ENCODE measurements at regions not wholly inside any gene's neighbourhood (a gene's known extent, or its start where the extent isn't known, plus 50 kb on each side); places are given as distances from the start of the nearest gene placed in this dataset.
"Not testable (repeated sequence)": the region's sequence is repeated elsewhere in the genome, so short reads cannot be mapped to it uniquely, and the experiment has no call there.

GRCh38 chr5:38782180-38782835, 63.5 kb upstream of the OSMR start:
- no peak for DNase-seq

GRCh38 chr5:38783011-38783561, 62.7 kb upstream of the OSMR start:
- peak in 1 of 58 donors; percentile 40 for DNase-seq

DNA sequence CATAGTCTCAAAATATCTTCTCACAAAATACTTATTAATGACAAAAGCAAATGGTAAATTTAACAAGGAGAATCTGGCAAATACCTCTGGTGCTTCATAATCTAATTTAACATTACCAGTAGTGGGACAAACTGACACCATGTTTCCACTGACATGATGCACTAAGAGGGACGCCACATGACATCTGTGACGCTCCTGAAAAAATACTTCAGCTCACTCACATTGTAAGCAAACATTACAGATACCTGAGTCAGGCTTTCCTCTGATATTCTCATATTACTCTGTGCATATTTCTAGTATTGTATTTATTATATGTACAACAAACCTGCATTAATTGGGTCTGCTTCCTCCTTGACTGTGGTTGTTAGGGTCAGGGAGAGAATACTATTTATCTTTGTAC, 56.7 kb upstream of the OSMR start:
- DNase-seq = no peak

DNA sequence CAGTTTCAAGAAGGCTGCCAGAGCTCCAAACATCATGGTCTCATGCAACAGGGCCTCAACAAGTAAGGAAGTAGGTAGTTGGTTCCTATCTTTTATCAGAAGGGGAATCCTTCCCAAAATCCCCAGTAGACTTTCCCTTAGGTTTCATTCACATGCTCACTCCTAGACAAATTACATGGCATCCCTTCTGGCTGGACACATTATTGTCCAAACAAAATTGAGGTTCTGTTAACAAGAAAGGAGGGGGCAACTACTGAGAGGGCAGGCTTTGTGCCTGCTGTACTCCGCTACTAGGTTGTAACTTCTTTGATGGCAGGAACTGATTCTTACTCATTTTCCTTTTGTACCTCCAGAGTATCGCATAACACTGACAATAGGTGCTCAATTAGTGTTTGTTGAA, 56.0 kb upstream of the OSMR start:
- DNase-seq = no peak

- no peak for DNase-seq
These were observed 55.5 kb upstream of the OSMR start for GRCh38 chr5:38790268-38790667.

- no peak for DNase-seq
These were observed 54.9 kb upstream of the OSMR start for GRCh38 chr5:38790891-38791290.

- DNase-seq = no peak
These were observed 52.7 kb upstream of the OSMR start for GRCh38 chr5:38793099-38793498.

GRCh38 chr5:38794037-38794436, 51.8 kb upstream of the OSMR start:
- not testable (repeated sequence) for DNase-seq

DNA sequence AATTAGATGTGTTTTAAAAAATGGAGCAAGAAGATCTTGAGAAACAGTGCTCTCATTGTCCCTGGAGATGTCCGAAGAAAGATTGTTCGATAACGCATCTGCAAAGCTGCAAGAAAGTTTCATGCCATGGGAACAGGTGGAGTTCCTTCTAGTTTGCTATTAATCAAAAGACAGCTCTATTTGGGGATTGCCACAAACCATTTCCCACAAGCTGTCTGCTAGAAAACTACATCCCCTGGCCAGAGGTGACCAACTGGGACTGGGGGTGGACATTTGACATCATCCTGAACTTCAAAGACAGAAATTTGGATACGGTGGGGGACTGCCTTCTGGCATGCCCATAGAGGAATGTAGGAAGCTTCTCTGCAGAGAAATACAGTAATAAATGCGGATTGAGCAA, 50.8 kb upstream of the OSMR start:
- no peak for DNase-seq

DNA sequence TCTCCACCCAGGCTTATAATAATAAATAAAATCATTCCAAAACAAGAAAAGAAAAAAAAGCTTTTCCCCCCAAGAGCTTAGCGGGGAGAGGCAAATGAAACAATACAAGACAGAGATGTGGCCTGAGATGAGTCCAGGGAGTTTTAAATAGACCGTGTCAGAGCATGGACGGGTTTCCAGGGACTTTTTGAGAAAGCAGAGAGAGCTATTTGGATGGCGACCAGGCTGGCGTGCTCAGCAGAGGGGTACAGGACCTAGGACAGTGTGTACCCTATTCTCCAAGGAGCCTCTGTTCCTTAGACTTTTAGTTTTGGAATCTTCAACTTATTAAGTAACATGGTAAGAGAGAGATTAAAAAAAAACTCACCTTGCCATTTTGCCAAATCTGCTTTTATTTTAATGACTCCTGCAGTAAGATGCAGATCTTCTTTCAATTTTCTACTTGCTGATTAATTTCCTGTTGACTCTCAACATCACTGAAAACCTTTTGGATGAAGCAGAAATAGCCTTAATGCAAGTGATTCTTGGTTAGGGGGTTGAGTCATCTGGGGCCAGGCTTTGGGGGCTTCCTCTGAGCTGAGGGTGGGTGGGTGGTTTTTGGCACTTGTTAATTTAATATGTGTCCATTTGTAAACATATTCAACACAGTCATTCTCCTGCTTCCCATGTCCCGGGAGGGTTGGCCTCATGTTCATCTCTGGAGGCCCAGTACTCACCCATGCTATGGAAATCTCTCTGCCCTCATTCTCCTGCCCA, 49.6 kb upstream of the OSMR start:
- peak in 22 of 58 donors; percentile 1 to 64 (median 16) for DNase-seq

All from anterior cingulate cortex (tissue), 58 donors.